CD14-positive monocyte (primary cell): ENCODE measurements at regions not wholly inside any gene's neighbourhood (a gene's known extent, or its start where the extent isn't known, plus 50 kb on each side); places are given as distances from the start of the nearest gene placed in this dataset.
"Not testable (repeated sequence)": the region's sequence is repeated elsewhere in the genome, so short reads cannot be mapped to it uniquely, and the experiment has no call there.

ENCODE experiments used
- DNase-seq, 3 donors: peaks; one replicate each; pipeline ENCODE4 v3.0.0-alpha.2; 2011 to 2022
- H2AFZ ChIP-seq: 2 replicates; pipeline ENCODE4 v1.6.0; 2012; ENCODE audit warnings: mild to moderate bottlenecking, low read depth, low read length, inconsistent platforms; ENCODE audit not compliant: insufficient read depth, poor library complexity, severe bottlenecking
- H3K27ac ChIP-seq, 2 donors: 1 replicate in 1 of 2; 2 replicates in 1 of 2; pipeline ENCODE4 v1.5.1; 2012 to 2013; ENCODE audit warnings: low read length in 2 of 2, control low read depth in 1 of 2, inconsistent platforms in 1 of 2, low read depth in 1 of 2, mild to moderate bottlenecking in 1 of 2
- H3K27me3 ChIP-seq, 2 donors: one replicate each; pipeline versions ENCODE4 v1.6.0 to v1.6.1; 2011 to 2013; ENCODE audit warnings: low read length in 2 of 2; ENCODE audit not compliant: control insufficient read depth in 2 of 2, insufficient read depth in 2 of 2
- H3K36me3 ChIP-seq, 2 donors: replicated peaks in 1 of 2; 1 replicate in 1 of 2; 2 replicates in 1 of 2; pipeline versions ENCODE4 v1.5.1 to v1.6.1; 2012 to 2013; ENCODE audit warnings: low read length in 2 of 2, control low read depth in 1 of 2, inconsistent platforms in 1 of 2, mild to moderate bottlenecking in 1 of 2; ENCODE audit not compliant: insufficient read depth in 2 of 2, control insufficient read depth in 1 of 2
- H3K4me1 ChIP-seq, 2 donors: 1 replicate in 1 of 2; 2 replicates in 1 of 2; pipeline versions ENCODE4 v1.5.1 to v1.6.1; 2012 to 2013; ENCODE audit warnings: low read length in 2 of 2, control low read depth in 1 of 2, inconsistent platforms in 1 of 2, mild to moderate bottlenecking in 1 of 2, moderate library complexity in 1 of 2; ENCODE audit not compliant: insufficient read depth in 2 of 2, control insufficient read depth in 1 of 2
- H3K4me2 ChIP-seq: replicated peaks from 2 replicates; pipeline ENCODE3; 2012; ENCODE audit warnings: low read length, moderate library complexity, mild to moderate bottlenecking; ENCODE audit not compliant: poor library complexity, severe bottlenecking; ENCODE audit errors: extremely low read depth
- H3K4me3 ChIP-seq, 3 experiments: fragments of 200-600 bp in 1 of 3; sonication (generic) in 1 of 3; replicated peaks in 1 of 3; 1 replicate in 2 of 3; 2 replicates in 1 of 3; pipeline ENCODE4 v1.5.1; 2011 to 2013; ENCODE audit warnings: low read length in 3 of 3, mild to moderate bottlenecking in 3 of 3, control low read depth in 2 of 3, low read depth in 2 of 3, inconsistent platforms in 1 of 3, moderate library complexity in 1 of 3
- H3K79me2 ChIP-seq: 2 replicates; pipeline ENCODE4 v1.6.0; 2012; ENCODE audit warnings: mild to moderate bottlenecking, control low read depth, inconsistent platforms, low read length, moderate library complexity; ENCODE audit not compliant: insufficient read depth
- H3K9ac ChIP-seq: 2 replicates; pipeline ENCODE4 v1.6.0; 2017; ENCODE audit warnings: low read length, mild to moderate bottlenecking; ENCODE audit not compliant: insufficient read depth, poor library complexity, severe bottlenecking
- H3K9me3 ChIP-seq, 2 donors: replicated peaks in 1 of 2; 1 replicate in 1 of 2; 2 replicates in 1 of 2; pipeline versions ENCODE4 v1.5.1 to v1.6.1; 2012 to 2013; ENCODE audit warnings: low read length in 2 of 2, control low read depth in 1 of 2; ENCODE audit not compliant: control insufficient read depth in 1 of 2, insufficient read depth in 1 of 2
- H4K20me1 ChIP-seq: 2 replicates; pipeline ENCODE4 v1.6.0; 2012; ENCODE audit warnings: mild to moderate bottlenecking, low read length, control low read depth, moderate library complexity; ENCODE audit not compliant: insufficient read depth
- H3K27ac Mint-ChIP-seq, 7 donors: one replicate each; pipeline ENCODE4 v1.8.0; 2020; ENCODE audit warnings: mild to moderate bottlenecking in 7 of 7, mixed read lengths in 7 of 7, moderate library complexity in 6 of 7, inconsistent platforms in 2 of 7
- H3K27me3 Mint-ChIP-seq, 3 donors: one replicate each; pipeline ENCODE4 v1.8.0; 2021 to 2022; ENCODE audit warnings: low read depth in 3 of 3, mild to moderate bottlenecking in 3 of 3, mixed read lengths in 3 of 3, moderate library complexity in 3 of 3, inconsistent platforms in 1 of 3
- H3K36me3 Mint-ChIP-seq, 2 donors: one replicate each; pipeline ENCODE4 v1.8.0; 2020; ENCODE audit warnings: mixed read lengths in 2 of 2, inconsistent platforms in 1 of 2, mild to moderate bottlenecking in 1 of 2
- H3K4me1 Mint-ChIP-seq: one replicate; pipeline ENCODE4 v1.8.0; 2020; ENCODE audit warnings: mild to moderate bottlenecking, mixed read lengths
- H3K4me3 Mint-ChIP-seq, 2 donors: one replicate each; pipeline ENCODE4 v1.8.0; 2020; ENCODE audit warnings: mild to moderate bottlenecking in 2 of 2, mixed read lengths in 2 of 2, moderate library complexity in 1 of 2
- H3K9me3 Mint-ChIP-seq, 7 donors: one replicate each; pipeline ENCODE4 v1.8.0; 2020 to 2022; ENCODE audit warnings: mixed read lengths in 7 of 7, mild to moderate bottlenecking in 6 of 7, moderate library complexity in 6 of 7, inconsistent platforms in 2 of 7
- WGBS: methylation state at CpG from one replicate; pipeline ENCODE4 v1.1.5; 2013; ENCODE audit warnings: missing lambda C conversion rate; ENCODE audit not compliant: insufficient coverage; 5-methylcytosine and 5-hydroxymethylcytosine counted together
- intact Hi-C, 2 donors: fragments of 100-400 bp; cut with micrococcal nuclease; formaldehyde crosslinking; loops; one replicate each; pipeline versions ENCODE4 v1.15.0 to v1.15.1; 2023
- TF ChIP-seq, protein P1 (sequence below): fragments of 200-600 bp; IDR thresholded peaks from one replicate; pipeline ENCODE4 v1.8.0; 2022; ENCODE audit warnings: antibody characterized with exemption, mild to moderate bottlenecking

DNA sequence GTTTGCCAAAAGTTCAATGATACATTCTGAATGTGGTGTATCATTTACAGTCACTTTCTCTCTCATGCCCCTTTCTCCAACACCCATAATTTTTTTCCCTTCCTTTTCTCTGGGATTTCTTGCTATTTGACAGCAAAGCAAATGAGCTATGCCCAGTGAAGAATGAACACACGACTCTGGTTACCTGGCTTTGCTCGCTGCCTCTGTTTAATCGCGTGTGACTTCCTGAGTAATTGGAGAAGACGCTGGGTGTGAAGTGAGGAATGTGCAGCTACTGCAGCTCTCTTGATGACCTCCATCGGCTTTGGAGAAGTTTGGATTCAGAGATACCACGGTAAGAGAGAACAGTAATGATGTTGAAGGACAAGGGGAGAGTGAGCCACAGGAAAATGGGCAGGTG is 651.8 kb downstream of the KIF4B start:
- H3K79me2 ChIP-seq = no peaks in the 10 kb centered on the region
- no peak overlapping the region for H3K27ac ChIP-seq
- Mint-ChIP-seq H3K9me3 (no peaks in the 10 kb centered on the region), H3K4me3 (no peak overlapping the region), H3K4me1 (no peaks in the 10 kb centered on the region), H3K27ac (no peak overlapping the region), H3K36me3 (no peaks in the 10 kb centered on the region), H3K27me3 (no peaks in the 10 kb centered on the region)
- TF ChIP-seq, protein P1, sequence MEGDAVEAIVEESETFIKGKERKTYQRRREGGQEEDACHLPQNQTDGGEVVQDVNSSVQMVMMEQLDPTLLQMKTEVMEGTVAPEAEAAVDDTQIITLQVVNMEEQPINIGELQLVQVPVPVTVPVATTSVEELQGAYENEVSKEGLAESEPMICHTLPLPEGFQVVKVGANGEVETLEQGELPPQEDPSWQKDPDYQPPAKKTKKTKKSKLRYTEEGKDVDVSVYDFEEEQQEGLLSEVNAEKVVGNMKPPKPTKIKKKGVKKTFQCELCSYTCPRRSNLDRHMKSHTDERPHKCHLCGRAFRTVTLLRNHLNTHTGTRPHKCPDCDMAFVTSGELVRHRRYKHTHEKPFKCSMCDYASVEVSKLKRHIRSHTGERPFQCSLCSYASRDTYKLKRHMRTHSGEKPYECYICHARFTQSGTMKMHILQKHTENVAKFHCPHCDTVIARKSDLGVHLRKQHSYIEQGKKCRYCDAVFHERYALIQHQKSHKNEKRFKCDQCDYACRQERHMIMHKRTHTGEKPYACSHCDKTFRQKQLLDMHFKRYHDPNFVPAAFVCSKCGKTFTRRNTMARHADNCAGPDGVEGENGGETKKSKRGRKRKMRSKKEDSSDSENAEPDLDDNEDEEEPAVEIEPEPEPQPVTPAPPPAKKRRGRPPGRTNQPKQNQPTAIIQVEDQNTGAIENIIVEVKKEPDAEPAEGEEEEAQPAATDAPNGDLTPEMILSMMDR = no peak
- no peaks in the 10 kb centered on the region for H4K20me1 ChIP-seq
- no peaks in the 10 kb centered on the region for H3K36me3 ChIP-seq
- 53% methylated on average over 6 of the region's 7 CpGs for WGBS
- no peak overlapping the region for H3K9ac ChIP-seq
- no peak overlapping the region for H2AFZ ChIP-seq
- H3K4me2 ChIP-seq = no peak overlapping the region
- H3K4me1 ChIP-seq = no peaks in the 10 kb centered on the region
- H3K9me3 ChIP-seq = no peaks in the 10 kb centered on the region
- H3K4me3 ChIP-seq = no peak overlapping the region
- DNase-seq = no peak
- H3K27me3 ChIP-seq = no peaks in the 10 kb centered on the region
- intact Hi-C loops = no loop called here

DNA sequence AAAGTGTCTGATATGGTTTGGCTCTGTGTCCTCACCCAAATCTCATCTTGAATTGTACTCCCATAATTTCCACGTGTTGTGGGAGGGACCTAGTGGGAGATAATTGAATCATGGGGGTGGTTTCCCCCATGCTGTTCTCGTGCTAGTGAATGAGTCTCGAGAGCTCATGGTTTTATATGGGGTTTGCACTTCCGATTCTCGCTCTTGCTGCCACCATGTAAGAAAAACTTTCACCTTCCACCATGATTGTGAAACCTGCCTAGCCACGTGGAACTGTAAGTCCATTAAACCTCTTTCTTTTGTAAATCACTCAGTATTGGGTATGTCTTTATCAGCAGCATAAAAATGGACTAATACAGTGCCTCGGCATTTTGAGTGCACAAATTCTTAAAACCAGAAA is 655.0 kb upstream of the SGCD start:
- H3K4me3 ChIP-seq, H3K9ac ChIP-seq, H3K4me1 Mint-ChIP-seq, H3K36me3 Mint-ChIP-seq, H3K4me1 ChIP-seq, H3K27ac Mint-ChIP-seq, H4K20me1 ChIP-seq, H3K9me3 Mint-ChIP-seq, H3K9me3 ChIP-seq, intact Hi-C loops, DNase-seq, H3K36me3 ChIP-seq, H3K27me3 Mint-ChIP-seq, H3K79me2 ChIP-seq, H3K4me2 ChIP-seq, H3K27me3 ChIP-seq, H2AFZ ChIP-seq, H3K4me3 Mint-ChIP-seq, H3K27ac ChIP-seq: not testable (repeated sequence)
- WGBS = 50% methylated on average over 1 of the region's 7 CpGs
